Right lobe of liver (tissue), 4 donors: ENCODE measurements at regions not wholly inside any gene's neighbourhood (a gene's known extent, or its start where the extent isn't known, plus 50 kb on each side); places are given as distances from the start of the nearest gene placed in this dataset.

Experiments used
- POLR2A ChIP-seq: fragments of 450-650 bp; IDR thresholded peaks from one replicate; pipeline ENCODE4 v1.6.1; 2017; ENCODE audit warnings: antibody characterized with exemption, mild to moderate bottlenecking
- TF ChIP-seq, protein P1 (sequence below), 4 donors: fragments of 200-600 bp in 3 of 4; fragments of 450-650 bp in 1 of 4; IDR thresholded peaks; one replicate each; pipeline versions ENCODE4 v1.5.1 to v1.8.0; 2016 to 2022; ENCODE audit warnings: antibody characterized with exemption in 4 of 4, mild to moderate bottlenecking in 2 of 4
- donor health status: DM: no; HTN: no; CAD: no.
- donor health status: DM: no; HTN: no; CAD: no.
- donor health status: DM: no; HTN: yes; CAD: no.

DNA sequence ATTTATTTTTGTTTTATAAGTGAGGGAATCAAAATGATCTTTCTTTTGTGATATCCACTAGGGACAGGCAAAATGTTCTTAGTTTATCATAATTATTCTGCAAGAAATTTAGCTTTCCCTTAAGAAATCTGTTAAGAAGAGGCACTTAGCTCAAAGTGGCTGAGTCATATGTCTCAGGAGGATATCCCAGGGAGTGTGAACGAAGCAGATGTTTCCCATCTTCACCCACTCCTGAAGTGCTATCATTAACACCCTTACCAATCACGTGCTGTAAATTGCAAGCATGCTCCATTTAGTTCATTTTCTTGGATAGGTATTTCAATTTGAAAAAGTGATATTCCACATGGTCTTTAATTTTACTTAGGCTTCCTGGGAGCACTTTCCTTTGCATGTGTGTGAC, 774.3 kb upstream of the TMEFF2 start:
- TF ChIP-seq, protein P1, sequence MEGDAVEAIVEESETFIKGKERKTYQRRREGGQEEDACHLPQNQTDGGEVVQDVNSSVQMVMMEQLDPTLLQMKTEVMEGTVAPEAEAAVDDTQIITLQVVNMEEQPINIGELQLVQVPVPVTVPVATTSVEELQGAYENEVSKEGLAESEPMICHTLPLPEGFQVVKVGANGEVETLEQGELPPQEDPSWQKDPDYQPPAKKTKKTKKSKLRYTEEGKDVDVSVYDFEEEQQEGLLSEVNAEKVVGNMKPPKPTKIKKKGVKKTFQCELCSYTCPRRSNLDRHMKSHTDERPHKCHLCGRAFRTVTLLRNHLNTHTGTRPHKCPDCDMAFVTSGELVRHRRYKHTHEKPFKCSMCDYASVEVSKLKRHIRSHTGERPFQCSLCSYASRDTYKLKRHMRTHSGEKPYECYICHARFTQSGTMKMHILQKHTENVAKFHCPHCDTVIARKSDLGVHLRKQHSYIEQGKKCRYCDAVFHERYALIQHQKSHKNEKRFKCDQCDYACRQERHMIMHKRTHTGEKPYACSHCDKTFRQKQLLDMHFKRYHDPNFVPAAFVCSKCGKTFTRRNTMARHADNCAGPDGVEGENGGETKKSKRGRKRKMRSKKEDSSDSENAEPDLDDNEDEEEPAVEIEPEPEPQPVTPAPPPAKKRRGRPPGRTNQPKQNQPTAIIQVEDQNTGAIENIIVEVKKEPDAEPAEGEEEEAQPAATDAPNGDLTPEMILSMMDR (IDR thresholded peaks at IDR 0.05) = no peak
- TF ChIP-seq POLR2A = no peak
